ENCODE measurements at regions not wholly inside any gene's neighbourhood (a gene's known extent, or its start where the extent isn't known, plus 50 kb on each side); places are given as distances from the start of the nearest gene placed in this dataset.
A peak's percentile ranks its signal among the peaks of the same experiment; 100 is the strongest.

- no peaks in the 10 kb centered on the region for H3K9me3 ChIP-seq
- peak; percentile 35 to 54 (median 44) for ATAC-seq
- H3K4me1 ChIP-seq, result peaks cover 0 to 37% (median 23%) of the 10 kb centered on the region in 12 donors
- DNase-seq, result peak in 2 of 5 donors; percentile 15 to 25
- intact Hi-C loops (cut with DNase I), result no loop called here
- WGBS, 4 donors, result 16 to 29% (median 22%) methylated on average over 5 of the region's 5 CpGs
- TF ChIP-seq POLR2A (IDR thresholded peaks at IDR 0.05), result no peak
- TF ChIP-seq, protein P1, sequence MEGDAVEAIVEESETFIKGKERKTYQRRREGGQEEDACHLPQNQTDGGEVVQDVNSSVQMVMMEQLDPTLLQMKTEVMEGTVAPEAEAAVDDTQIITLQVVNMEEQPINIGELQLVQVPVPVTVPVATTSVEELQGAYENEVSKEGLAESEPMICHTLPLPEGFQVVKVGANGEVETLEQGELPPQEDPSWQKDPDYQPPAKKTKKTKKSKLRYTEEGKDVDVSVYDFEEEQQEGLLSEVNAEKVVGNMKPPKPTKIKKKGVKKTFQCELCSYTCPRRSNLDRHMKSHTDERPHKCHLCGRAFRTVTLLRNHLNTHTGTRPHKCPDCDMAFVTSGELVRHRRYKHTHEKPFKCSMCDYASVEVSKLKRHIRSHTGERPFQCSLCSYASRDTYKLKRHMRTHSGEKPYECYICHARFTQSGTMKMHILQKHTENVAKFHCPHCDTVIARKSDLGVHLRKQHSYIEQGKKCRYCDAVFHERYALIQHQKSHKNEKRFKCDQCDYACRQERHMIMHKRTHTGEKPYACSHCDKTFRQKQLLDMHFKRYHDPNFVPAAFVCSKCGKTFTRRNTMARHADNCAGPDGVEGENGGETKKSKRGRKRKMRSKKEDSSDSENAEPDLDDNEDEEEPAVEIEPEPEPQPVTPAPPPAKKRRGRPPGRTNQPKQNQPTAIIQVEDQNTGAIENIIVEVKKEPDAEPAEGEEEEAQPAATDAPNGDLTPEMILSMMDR (IDR thresholded peaks at IDR 0.05), result no peak
- no peaks in the 10 kb centered on the region for H3K36me3 ChIP-seq
- peak overlapping the region in 2 of 12 donors; percentile 7 to 18 for H3K4me3 ChIP-seq
- H3K27ac ChIP-seq, result peak overlapping the region; percentile 15 to 87 (median 74)
- H3K27me3 ChIP-seq, result no peaks in the 10 kb centered on the region
Measured at GRCh38 chr7:68321776-68322496, 1276.3 kb upstream of the AUTS2 start.

DNA sequence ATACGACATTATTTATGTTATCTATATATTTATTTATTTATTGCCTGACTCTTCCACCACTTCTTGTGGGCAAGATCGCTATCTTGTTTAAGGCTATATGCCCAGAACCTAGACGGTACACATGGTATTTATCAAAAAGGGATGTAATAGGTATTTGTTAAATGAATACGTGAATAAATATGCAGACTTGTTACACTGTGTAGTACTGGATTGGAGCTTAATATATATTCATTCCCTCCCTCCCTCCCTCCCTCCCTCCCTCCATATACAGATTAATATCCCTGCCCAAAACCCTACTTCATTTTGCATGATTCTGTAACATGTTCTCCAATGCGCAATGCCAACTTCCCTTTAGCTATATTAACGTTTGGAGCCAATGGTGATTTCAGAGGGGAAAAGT lies 1273.7 kb upstream of the AUTS2 start:
- Histone ChIP-seq H3K4me1 (peaks cover 0 to 29% (median 19%) of the 10 kb centered on the region in 12 donors), H3K4me3 (no peak overlapping the region), H3K9me3 (peaks cover 0 to 11% (median 0%) of the 10 kb centered on the region in 12 donors), H3K27ac (no peak overlapping the region), H3K36me3 (no peaks in the 10 kb centered on the region), H3K27me3 (no peaks in the 10 kb centered on the region)
- no peak for TF ChIP-seq POLR2A (IDR thresholded peaks at IDR 0.05)
- TF ChIP-seq, protein P1 (IDR thresholded peaks at IDR 0.05), result no peak
- intact Hi-C loops (cut with DNase I), result no loop called here
- DNase-seq, result no peak
- no peak for ATAC-seq
- WGBS, 4 donors, result 92 to 93% (median 92%) methylated on average over 6 of the region's 6 CpGs

DNA sequence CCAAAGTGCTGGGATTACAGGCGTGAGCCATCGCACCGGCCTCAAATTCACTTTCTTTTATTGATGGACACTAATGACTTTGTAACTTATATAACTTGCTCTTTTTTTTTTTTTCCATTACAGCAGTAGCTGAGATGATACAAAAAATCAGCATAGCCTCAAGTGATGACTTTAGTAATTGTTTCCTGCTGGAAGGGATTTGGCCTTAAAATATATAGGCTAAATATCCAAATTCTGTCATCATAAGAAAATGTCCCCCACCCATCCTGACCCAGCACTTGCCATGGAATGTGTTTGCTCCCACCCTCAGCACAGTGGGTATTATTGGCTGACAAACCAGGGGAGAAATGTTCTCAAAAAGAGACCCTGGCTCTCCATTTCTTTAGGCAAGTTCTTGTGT lies 1264.1 kb upstream of the AUTS2 start:
- Histone ChIP-seq H3K27me3 (no peaks in the 10 kb centered on the region), H3K4me3 (no peak overlapping the region), H3K4me1 (peaks cover 0 to 4% (median 0%) of the 10 kb centered on the region in 12 donors), H3K36me3 (no peaks in the 10 kb centered on the region), H3K27ac (no peak overlapping the region), H3K9me3 (peaks cover 0 to 31% (median 17%) of the 10 kb centered on the region in 12 donors)
- intact Hi-C loops (cut with DNase I), result no loop called here
- 90 to 97% (median 95%) methylated on average over 3 of the region's 3 CpGs for WGBS, 4 donors
- no peak for ATAC-seq
- TF ChIP-seq POLR2A (IDR thresholded peaks at IDR 0.05), result no peak
- no peak for DNase-seq

GRCh38 chr7:68334636-68335272 lies 1263.5 kb upstream of the AUTS2 start:
- no peak overlapping the region for H3K27ac ChIP-seq
- H3K9me3 ChIP-seq, result peaks cover 0 to 28% (median 15%) of the 10 kb centered on the region in 12 donors
- H3K4me3 ChIP-seq, result no peak overlapping the region
- DNase-seq (no peak), ATAC-seq (peak in 1 of 4 donors; percentile 56)
- 64 to 67% (median 66%) methylated on average over 9 of the region's 9 CpGs for WGBS, 4 donors
- intact Hi-C loops (cut with DNase I), result no loop called here
- no peaks in the 10 kb centered on the region for H3K27me3 ChIP-seq
- H3K36me3 ChIP-seq, result no peaks in the 10 kb centered on the region
- peaks cover 0 to 4% (median 0%) of the 10 kb centered on the region in 12 donors for H3K4me1 ChIP-seq
- TF ChIP-seq, protein P1 (IDR thresholded peaks at IDR 0.05), result no peak
- no peak for TF ChIP-seq POLR2A (IDR thresholded peaks at IDR 0.05)
